ENCODE measurements at regions not wholly inside any gene's neighbourhood (a gene's known extent, or its start where the extent isn't known, plus 50 kb on each side); places are given as distances from the start of the nearest gene placed in this dataset.

GRCh38 chr12:78683626-78684025, 180.9 kb upstream of the SYT1 start:
- no peak for TF ChIP-seq CTCF (tag by site-specific recombination; IDR thresholded peaks at IDR 0.05)
- TF ChIP-seq ZNF473 (tag by site-specific recombination; IDR thresholded peaks at IDR 0.05) = no peak
- no peak for TF ChIP-seq ZNF501 (tag by site-specific recombination; IDR thresholded peaks at IDR 0.05)
- TF ChIP-seq ZBTB7A (tag by site-specific recombination; IDR thresholded peaks at IDR 0.05; ENCODE audit: low read depth) = no peak
- TF ChIP-seq PBX3 (CRISPR knock-in tag; IDR thresholded peaks at IDR 0.05) = no peak
- no peak for TF ChIP-seq IKZF3 (tag by site-specific recombination; IDR thresholded peaks at IDR 0.05)
- no peak for TF ChIP-seq ZBTB49 (tag by site-specific recombination; IDR thresholded peaks at IDR 0.05; ENCODE audit: low read depth)
- TF ChIP-seq YY1 (tag by site-specific recombination; IDR thresholded peaks at IDR 0.05) = no peak
- no peak for TF ChIP-seq ZNF23 (tag by site-specific recombination; IDR thresholded peaks at IDR 0.05; ENCODE audit: borderline replicate concordance)
- TF ChIP-seq ZNF692 (tag by site-specific recombination; IDR thresholded peaks at IDR 0.05) = no peak

Data from HEK293 (cell line).